HL-60/S4 (cell line): ENCODE measurements at regions not wholly inside any gene's neighbourhood (a gene's known extent, or its start where the extent isn't known, plus 50 kb on each side); places are given as distances from the start of the nearest gene placed in this dataset.
"Not testable (repeated sequence)": the region's sequence is repeated elsewhere in the genome, so short reads cannot be mapped to it uniquely, and the experiment has no call there.

Experiments used
- in situ Hi-C: fragments of 300-500 bp; cut with MboI; formaldehyde crosslinking; loops from 2 replicates; pipeline ENCODE4 v1.14.3; 2022; ENCODE audit warnings: low sequenced_read_pairs

GRCh38 chr7:17552952-17553351 is 254.5 kb downstream of the AHR start:
- in situ Hi-C loops = no loop called here

- in situ Hi-C loops = no loop called here
Observed at GRCh38 chr7:17554341-17555015, 256.0 kb downstream of the AHR start.

GRCh38 chr7:17556247-17556956 is 257.9 kb downstream of the AHR start:
- in situ Hi-C loops = no loop called here

DNA sequence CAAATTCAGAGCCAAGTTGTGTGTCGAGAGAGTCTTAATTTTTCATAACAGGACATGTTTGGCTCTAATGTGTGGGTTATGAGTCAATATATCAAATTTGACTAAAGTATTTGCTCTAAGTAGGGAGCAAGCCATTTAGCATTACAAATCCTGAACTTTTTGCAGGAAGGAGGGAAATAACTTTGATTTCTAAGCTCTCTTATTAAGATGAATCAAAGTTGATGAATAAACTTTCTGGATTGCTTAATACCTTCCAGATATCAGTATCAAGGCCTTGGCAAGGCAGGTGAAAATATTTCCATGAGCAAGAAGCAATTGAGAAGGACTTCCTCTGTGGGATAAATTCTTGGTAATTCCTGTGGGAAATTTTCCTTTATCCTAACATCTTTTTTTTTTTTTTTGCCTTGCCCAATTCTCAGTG is 258.8 kb downstream of the AHR start:
- in situ Hi-C loops = no loop called here

DNA sequence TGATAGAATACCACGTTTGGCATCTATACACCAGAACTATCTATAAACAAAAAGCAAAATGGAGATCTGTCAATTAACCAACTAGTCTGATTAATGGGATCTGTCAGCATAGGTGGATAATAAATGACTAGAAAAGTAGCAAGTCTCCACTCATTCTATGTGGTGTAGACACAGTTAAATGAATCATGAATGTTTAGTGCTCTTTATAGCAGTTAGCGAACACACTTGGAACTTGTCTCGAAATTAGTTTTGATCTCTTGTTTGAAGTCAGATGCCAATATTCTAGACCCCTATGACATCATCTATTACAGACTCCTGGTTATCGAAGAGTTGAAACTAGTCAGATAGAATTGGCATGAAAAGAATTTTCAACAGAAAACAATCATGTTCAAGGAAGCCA is 259.7 kb downstream of the AHR start:
- in situ Hi-C loops = no loop called here

DNA sequence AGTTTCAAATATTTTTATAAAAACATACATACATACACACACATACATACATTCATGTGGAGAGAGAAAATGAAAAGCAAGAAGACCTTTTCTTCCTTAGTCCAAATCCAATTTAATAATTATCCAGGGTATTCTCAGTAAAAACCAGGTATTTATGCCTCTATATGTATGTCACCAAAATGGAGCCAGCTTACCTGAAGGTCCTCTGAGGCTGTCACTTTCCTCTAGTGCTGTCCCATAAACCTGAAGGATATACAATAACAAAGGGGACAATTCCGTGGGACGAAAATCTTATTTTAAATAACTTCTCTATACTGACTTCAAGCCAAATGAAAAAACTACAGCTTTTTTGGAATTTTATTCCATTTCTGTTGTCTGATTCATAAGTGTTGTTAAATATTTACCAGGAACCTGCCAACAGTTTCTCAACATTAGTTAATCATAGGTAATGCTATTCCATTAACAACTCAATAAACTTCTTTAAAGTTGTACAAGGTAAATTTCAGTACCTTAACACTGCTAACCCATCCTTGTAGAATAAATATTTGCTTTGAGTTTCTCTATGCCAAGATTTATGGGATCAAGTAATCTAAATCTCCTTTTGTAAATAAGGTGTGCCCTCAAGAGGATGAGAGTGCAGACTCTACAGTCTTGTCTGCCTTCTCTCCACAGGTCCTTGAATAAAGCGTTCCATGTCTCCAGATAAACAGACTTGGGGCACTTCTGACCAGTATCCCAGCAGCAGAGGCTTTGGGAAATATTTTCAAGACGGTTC is 260.3 kb downstream of the AHR start:
- in situ Hi-C loops = no loop called here

- in situ Hi-C loops = no loop called here
Observed at GRCh38 chr7:17559388-17559787, 260.9 kb downstream of the AHR start.

GRCh38 chr7:17560516-17560915 is 262.1 kb downstream of the AHR start:
- in situ Hi-C loops = no loop called here

DNA sequence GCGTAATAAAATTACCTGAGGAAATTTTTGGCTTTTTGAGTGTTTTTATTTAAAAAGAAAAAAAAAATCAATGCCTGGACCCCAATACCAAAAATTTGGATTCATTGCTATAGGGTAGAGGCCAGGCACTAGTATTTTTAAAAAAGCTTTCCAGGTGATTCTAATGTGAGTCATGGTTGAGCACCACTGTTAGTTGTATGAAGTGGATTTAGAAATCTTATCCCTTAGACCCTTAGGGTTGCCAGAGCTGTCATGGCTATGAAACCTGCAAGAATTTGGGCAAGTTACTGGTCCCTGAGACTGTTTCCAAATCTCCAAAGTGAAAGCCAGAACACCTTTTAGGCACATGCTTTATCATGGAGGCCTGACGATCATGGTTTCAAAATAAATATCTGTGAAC is 262.5 kb downstream of the AHR start:
- in situ Hi-C loops = no loop called here

- in situ Hi-C loops = no loop called here
Observed at GRCh38 chr7:17564678-17565212, 266.3 kb downstream of the AHR start.

DNA sequence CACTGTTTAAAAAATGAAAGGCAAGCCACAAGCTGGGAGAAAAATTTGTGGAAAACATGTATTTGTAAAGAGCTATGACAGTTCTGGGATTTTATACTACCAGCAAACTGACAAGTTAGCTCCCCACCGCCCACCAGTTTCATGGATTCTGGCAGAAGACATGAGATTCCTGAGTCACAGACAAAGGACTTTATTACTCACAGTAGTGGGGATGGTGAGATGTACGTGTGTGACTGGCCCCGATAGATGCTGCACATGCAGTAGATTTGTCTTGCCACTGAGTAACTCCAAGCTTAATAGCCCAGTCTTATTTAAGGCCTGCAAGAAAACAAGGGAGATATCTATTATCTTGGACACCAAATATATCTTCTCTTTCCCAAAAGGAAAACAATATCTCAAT is 281.7 kb downstream of the AHR start:
- in situ Hi-C loops = no loop called here

GRCh38 chr7:17580856-17581255 is 282.4 kb downstream of the AHR start:
- in situ Hi-C loops = no loop called here

DNA sequence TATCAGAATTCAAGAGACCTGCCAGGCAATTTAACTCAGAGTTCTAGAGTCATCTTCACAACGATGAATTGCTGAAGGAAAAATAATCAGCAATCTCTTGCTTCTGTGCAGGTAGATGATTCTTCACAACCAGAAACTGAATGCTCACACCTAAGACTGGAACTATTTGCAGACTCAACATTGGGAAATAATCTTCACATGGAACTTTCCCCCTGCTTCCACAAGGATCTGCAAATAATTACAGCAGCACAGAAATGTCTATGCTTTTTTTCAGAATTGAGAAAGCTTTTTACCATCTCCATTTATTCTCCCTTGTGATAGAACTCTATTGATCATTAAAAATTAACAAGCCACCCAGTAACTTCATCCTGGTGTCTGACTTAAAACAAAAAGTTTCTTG is 282.8 kb downstream of the AHR start:
- in situ Hi-C loops = no loop called here

GRCh38 chr7:17582696-17583095 is 284.2 kb downstream of the AHR start:
- in situ Hi-C loops = not testable (repeated sequence)

GRCh38 chr7:17583786-17584185 is 285.3 kb downstream of the AHR start:
- in situ Hi-C loops = no loop called here

DNA sequence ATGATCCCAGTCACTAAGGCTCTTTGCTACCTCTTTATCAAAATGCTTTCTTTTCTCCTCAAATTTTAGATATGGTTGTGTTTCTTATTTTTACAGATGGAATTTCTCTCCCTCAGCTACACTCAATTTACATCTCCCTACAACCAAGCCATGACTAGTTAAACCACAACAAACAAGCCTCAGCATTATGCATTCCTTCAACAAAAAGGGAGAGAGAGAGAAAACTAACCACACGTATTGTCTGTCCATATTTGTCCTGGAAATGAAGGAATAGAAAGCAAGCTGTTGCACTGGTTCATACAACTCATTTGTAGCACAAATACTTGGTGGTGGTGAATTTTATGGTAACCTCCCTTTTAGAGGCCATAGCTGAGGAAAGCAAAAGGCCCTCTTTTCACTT is 286.4 kb downstream of the AHR start:
- in situ Hi-C loops = no loop called here

DNA sequence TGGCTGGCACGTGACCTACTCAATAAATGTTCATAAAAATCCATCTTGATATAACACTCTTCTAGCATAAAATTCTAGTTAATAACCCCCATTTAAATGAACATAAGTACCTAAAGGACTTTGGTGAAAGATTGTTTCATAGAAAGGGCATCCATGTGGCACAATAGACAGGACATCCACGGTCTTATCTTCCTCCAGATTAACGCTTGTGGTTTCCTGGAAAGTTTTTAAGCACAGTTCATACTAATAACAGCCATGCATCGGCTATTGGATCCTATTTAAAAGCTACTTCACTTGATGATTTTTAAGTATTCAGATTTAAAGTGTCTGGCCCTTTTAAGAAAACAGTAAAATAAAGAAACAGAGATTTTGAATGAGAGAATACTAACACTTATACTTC is 288.3 kb downstream of the AHR start:
- in situ Hi-C loops = no loop called here

DNA sequence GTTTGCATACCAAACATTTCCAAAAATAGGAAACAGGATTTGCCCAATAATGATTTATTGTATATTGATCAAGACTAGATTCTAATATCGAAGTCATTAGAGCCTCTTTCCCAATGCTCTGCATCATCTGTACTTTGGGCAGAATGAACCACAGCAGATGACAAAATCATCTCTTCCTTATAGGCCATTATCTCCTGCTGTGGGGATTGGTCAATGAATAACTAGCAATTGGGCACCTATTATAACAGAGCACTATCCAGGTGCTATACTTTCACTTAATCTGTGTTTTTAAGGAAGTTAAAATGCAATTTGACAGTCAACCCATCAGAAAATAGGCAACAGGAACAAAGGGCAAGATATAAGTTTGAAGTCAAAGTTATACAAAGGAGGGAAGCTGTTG is 290.3 kb downstream of the AHR start:
- in situ Hi-C loops = no loop called here

DNA sequence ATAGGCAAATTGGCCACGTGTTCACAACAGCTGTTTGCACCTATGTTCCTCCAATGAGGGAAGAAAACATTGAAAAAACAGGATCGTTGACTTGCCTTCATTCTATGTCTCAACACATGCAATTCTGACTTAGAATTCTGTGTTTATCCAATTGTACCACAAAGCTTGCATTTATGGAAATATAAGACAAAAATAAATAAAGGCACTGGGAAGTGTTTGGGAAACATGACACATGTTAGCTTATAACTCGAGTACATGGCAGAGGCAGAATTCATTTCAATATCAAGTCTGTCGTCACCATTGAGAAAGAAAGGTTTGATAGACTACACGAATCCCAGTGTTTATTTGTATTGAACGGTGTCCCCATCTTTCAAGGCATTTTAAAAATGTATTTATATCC is 291.2 kb downstream of the AHR start:
- in situ Hi-C loops = no loop called here

DNA sequence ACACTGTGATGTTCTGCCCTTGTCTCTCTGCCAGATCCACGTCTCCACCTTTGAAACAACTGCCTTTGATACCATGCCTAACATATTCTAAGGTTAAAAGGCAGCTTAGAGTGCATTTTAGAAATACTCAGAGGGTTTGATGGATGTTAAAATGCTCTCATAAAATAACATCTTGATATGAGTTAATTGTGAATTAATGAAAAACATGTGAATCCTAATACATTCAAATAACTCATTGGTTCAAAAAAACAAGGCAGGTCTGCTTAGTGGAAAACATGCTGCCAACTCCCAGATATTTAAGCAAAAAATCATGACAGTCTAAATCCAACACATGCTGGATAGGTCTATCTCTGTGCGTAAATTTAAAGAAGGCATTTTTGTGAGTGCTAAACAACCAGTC is 291.8 kb downstream of the AHR start:
- in situ Hi-C loops = no loop called here

DNA sequence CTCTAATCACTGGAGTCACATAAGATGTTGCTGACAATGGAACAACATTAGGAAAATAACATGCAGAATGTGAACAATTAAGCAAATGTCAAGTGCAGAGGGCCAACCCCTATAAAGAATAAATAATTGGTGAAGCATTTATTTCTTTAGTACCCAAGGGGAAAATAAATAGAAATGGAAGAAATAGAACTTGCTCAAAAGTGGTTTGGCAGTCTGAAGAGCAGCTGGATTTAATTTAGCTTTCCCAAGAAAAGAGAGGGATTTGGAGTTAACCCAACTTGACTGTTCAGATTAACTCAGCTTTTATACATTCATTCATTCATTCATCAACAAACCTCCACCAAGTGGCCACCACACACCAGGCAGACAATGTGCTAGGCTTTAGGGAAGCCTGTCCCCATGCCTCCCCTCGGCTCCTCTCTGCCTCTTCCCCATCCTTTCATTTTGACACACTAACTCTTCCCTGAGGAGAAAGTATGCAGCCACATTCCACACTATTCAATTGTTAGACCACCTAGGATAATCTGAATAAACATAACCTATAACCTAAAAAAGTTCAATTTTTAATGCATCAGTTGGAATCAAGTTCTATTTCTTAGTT is 295.5 kb downstream of the AHR start:
- in situ Hi-C loops = no loop called here
